LNCaP clone FGC (cell line): ENCODE measurements at regions not wholly inside any gene's neighbourhood (a gene's known extent, or its start where the extent isn't known, plus 50 kb on each side); places are given as distances from the start of the nearest gene placed in this dataset.

Experiments
- DNase-seq: peaks from one replicate; pipeline ENCODE4 v3.0.0-alpha.2; 2011; ENCODE audit warnings: low read depth
- H3K4me3 ChIP-seq: 2 replicates; pipeline ENCODE4 v1.5.1; 2011; ENCODE audit warnings: mild to moderate bottlenecking, low read depth, low read length, control low read depth
- TF ChIP-seq, protein P1 (sequence below): IDR thresholded peaks from 2 replicates; pipeline ENCODE4 v1.5.1; 2012; ENCODE audit warnings: mild to moderate bottlenecking; ENCODE audit not compliant: control insufficient read depth, insufficient read depth; ENCODE audit errors: extremely low read depth

DNA sequence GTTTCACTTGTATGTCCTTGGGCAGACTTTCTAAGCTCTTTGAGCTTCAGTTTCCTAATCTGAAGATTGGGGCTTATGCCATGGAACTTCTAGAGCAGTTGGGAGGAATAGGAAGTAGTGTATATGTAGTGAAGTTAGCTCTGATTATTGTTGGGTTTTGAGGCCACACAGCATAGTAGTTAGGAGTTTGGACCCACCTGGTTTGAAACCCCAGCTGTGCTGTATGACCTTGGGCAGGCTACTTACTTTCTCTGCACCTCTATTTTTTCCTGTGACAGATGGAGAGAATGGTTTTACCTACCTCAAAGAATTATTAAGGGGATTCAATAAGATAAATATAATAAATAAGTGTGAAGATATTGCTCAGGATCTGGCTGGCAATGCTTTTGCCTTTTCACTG is 61.4 kb upstream of the ADRB1 start:
- DNase-seq, result no peak
- TF ChIP-seq, protein P1, sequence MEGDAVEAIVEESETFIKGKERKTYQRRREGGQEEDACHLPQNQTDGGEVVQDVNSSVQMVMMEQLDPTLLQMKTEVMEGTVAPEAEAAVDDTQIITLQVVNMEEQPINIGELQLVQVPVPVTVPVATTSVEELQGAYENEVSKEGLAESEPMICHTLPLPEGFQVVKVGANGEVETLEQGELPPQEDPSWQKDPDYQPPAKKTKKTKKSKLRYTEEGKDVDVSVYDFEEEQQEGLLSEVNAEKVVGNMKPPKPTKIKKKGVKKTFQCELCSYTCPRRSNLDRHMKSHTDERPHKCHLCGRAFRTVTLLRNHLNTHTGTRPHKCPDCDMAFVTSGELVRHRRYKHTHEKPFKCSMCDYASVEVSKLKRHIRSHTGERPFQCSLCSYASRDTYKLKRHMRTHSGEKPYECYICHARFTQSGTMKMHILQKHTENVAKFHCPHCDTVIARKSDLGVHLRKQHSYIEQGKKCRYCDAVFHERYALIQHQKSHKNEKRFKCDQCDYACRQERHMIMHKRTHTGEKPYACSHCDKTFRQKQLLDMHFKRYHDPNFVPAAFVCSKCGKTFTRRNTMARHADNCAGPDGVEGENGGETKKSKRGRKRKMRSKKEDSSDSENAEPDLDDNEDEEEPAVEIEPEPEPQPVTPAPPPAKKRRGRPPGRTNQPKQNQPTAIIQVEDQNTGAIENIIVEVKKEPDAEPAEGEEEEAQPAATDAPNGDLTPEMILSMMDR, result no peak
- H3K4me3 ChIP-seq, result no peak overlapping the region

DNA sequence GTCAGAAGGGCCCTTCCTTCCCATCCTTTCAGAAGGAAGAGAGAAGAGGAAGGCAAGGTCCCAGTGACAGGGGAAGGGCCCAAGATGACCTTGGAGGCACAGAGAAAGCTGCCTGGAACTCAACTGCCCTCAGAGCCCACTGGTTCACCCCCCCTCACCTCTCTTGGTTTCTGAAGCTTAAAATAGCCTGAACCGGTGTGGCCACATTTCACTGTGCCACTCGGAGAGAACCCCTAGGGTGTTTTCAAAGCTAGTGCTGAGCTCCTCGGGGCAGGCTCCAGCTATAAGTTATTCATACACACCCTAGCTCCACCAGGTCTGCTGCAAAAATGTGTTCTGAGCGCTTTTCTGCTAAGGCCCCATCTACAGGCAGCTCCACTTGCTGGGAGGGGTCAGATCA is 60.9 kb upstream of the ADRB1 start:
- TF ChIP-seq, protein P1, result no peak
- no peak for DNase-seq
- H3K4me3 ChIP-seq, result no peak overlapping the region

DNA sequence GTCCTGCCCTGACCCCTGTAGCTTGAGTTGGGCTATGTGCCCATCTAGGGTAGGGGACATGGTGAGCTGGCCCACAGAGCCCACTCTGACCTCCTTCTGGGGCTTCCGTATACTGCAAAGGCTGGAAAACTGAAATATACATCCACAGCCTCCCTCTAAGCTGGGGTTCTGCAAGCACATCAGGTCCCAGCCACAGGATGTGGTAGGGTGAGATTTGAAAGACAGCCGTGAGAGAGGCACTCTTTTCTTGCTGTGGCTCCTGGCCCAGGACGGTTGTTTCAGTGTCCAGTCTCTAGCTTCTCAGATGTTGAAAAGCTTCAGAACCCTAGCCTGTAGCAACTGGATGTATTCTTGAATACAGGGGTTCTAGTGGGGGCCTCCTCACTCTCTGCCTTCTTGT is 60.1 kb upstream of the ADRB1 start:
- TF ChIP-seq, protein P1, result no peak
- no peak for DNase-seq
- no peak overlapping the region for H3K4me3 ChIP-seq

DNA sequence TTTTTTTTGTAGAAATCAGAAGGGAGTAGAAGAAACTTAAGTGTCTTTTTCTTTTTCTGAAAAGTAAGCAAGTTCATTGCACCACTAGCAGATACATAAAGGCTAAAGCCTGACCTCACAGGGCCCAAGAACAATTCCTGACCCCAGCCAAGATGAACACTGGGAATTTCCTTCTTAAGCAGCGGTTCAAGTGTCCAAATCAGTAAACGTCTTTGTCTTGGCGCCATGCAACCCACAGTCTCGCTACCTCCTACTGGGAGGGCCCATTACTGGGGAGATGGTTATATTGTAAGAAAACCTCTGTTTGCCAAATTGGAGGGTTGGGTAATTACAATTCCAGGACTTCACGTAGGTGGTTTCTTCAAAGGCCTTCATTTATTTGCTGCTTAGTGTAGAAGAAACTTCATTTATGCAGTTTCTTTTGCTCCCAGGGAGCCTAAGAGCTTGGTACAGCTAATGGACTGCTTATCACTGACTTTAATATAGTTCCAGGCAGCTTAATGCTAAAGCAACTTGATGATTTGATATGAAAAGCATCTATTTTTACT is 58.3 kb upstream of the ADRB1 start:
- H3K4me3 ChIP-seq, result no peak overlapping the region
- no peak for DNase-seq
- TF ChIP-seq, protein P1, result no peak

DNA sequence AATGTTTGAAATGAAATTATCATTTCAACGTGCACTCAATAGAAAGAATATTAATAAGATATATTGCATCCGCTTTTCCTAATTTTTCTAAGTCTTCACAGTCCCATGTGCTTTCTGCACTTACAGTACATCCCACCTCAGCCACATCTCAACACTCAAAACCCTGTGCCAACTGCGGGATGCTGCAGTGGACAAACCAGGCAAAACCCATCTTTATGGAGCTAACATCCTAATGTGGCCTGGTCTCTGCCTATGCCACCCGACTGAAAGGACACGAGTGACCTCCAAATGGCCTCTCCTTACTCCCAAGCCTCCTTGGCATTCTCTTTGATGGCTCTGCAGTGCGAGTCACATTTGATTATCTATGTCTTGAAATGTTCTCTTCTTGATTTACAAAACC is 57.4 kb upstream of the ADRB1 start:
- H3K4me3 ChIP-seq, result no peak overlapping the region
- TF ChIP-seq, protein P1, result no peak
- no peak for DNase-seq

DNA sequence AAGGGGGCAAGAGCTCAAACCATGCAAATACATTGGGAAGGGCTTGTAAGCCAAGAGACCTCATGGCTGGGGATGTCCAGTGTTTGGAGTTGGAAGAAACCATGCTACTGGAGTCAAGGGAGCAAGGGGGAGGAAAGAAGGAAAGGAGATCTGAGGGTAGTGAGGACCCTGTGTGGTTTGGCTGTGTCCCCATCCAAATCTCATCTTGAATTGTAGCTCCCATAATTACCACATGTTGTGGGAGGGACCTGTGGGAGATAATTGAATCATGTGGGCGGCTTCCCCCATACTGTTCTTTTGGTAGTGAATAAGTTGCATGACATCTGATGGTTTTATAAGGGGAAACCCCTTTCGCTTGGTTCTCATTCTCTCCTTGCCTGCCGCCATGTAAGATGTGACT is 56.5 kb upstream of the ADRB1 start:
- no peak for DNase-seq
- H3K4me3 ChIP-seq, result no peak overlapping the region
- TF ChIP-seq, protein P1, result no peak

DNA sequence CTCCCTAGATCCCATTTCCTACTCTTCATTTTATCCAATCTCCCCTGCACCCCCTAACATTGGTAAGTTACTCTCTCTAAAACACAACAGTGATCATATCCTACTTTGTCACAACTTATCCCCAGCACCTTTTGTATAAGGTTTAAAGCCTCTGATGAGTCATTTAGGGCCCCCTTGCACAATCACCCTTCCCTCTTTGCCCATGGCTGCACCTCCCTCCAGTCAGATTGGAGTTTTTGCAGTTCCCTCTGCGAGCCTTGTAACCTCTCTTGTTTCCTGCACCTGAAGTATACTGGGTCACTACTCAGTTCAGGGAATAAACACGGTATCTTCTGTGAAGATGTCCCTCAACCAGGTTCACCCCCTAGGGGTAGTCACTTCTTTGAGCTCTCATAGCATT is 55.9 kb upstream of the ADRB1 start:
- no peak overlapping the region for H3K4me3 ChIP-seq
- TF ChIP-seq, protein P1, result no peak
- no peak for DNase-seq
